ENCODE measurements at regions not wholly inside any gene's neighbourhood (a gene's known extent, or its start where the extent isn't known, plus 50 kb on each side); places are given as distances from the start of the nearest gene placed in this dataset.
"Not testable (repeated sequence)": the region's sequence is repeated elsewhere in the genome, so short reads cannot be mapped to it uniquely, and the experiment has no call there.

- H3K27me3 ChIP-seq; H3K36me3 ChIP-seq; H3K4me1 ChIP-seq; intact Hi-C loops (cut with DNase I; ENCODE audit: low total_unique reads); H3K27ac ChIP-seq; DNase-seq; H3K9me3 ChIP-seq; H3K4me3 ChIP-seq: not testable (repeated sequence)
Observed at GRCh38 chr9:61817127-61817705, 627.4 kb downstream of the SPATA31A7 start.

DNA sequence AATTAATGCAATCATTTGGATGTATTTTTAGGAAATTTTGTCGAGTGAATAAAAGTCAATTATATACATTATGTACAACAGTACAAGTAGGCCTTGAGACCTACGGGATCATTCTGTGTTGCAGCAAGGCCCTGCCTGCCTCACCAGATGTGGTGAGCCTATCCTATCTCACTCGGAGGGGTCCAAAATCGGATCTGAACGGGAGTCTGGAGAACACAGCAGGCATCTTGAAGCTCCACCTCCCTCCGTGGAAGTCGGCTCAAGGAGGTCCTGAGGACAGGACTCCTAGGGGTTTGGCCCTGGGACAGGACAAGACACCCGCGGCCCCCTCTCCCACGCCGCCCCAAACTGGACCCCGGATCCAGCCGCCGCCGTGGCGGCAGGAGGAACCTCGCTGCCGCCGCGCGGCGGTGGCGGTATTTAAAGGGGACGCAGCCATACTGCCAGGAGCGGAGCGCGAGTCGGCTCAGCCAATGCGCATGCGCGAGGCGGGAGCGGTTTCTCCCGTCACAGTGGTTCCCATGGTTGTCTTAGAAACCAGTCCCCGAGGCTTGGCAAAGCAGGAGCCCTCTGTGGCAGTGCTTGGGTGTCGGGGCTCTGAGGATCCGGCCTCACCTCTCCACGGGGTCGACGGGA lies 663.9 kb downstream of the SPATA31A7 start:
- Histone ChIP-seq H3K27ac (peak overlapping the region; percentile 64 to 67), H3K4me3 (peak overlapping the region; percentile 48 to 49)
- H3K9me3 ChIP-seq; intact Hi-C loops (cut with DNase I; ENCODE audit: low total_unique reads); H3K36me3 ChIP-seq; H3K27me3 ChIP-seq; H3K4me1 ChIP-seq: not testable (repeated sequence)
- DNase-seq = peak; percentile 85 to 94

- not testable (repeated sequence) for H3K36me3 ChIP-seq
Observed at GRCh38 chr9:61854260-61854640, 664.4 kb downstream of the SPATA31A7 start.

DNA sequence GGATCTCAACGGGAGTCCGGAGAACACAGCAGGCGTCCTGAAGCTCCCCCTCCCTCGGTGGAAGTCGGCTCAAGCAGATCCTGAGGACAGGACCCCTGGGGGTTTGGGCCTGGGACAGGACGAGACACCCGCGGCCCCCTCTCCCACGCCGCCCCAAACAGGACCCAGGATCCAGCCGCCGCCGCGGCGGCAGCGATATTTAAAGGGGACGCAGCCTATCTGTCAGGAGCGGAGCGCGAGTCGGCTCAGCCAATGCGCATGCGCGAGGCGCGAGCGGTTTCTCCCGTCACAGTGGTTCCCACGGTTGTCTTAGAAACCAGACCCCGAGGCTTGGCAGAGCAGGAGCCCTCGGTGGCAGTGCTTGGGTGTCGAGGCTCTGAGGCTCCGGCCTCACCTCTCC lies 666.4 kb downstream of the SPATA31A7 start:
- H3K27ac ChIP-seq; H3K4me1 ChIP-seq; H3K4me3 ChIP-seq; intact Hi-C loops (cut with DNase I; ENCODE audit: low total_unique reads); H3K9me3 ChIP-seq; DNase-seq; H3K36me3 ChIP-seq; H3K27me3 ChIP-seq: not testable (repeated sequence)

More at GRCh38 chr9:61854260-61854640, 664.4 kb downstream of the SPATA31A7 start:
- Histone ChIP-seq H3K27ac (peak overlapping the region; percentile 64 to 67), H3K4me3 (peak overlapping the region; percentile 48 to 49)
- H3K9me3 ChIP-seq; H3K4me1 ChIP-seq; H3K27me3 ChIP-seq; intact Hi-C loops (cut with DNase I; ENCODE audit: low total_unique reads): not testable (repeated sequence)
- DNase-seq = peak in 1 of 2 donors; percentile 60

- H3K4me1 ChIP-seq; H3K9me3 ChIP-seq; H3K36me3 ChIP-seq; intact Hi-C loops (cut with DNase I; ENCODE audit: low total_unique reads); H3K27me3 ChIP-seq; H3K27ac ChIP-seq: not testable (repeated sequence)
- peak overlapping the region in 1 of 2 donors; percentile 28 for H3K4me3 ChIP-seq
- DNase-seq = peak in 1 of 2 donors; percentile 72
Observed at GRCh38 chr9:61856858-61857453, 667.1 kb downstream of the SPATA31A7 start.

DNA sequence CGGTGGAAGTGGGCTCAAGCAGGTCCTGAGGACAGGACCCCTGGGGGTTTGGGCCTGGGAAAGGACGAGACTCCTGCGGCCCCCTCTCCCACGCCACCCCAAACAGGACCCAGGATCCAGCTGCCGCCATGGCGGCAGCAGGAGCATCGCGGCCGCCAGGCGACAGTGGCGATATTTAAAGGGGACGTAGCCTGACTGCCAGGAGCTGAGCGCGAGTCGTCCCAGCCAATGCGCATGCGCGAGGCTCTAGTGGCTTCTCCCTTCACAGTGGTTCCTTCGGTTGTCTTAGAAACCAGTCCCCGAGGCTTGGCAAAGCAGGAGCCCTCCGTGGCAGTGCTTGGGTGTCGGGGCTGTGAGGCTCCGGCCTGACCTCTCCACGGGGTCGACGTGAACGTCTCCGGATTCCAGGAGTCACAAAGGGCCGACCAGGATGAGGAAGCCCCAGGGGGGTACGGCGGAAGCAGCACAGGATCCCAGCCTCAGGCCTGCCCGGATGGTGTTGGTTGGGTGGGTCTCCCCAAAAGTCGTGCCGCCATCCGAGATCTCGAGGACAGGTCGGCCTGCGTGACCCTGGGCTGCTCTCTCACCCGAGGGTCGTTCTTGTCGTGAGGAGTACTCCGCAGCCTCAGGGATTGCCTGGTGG lies 668.0 kb downstream of the SPATA31A7 start:
- H3K4me3 ChIP-seq; H3K9me3 ChIP-seq; H3K4me1 ChIP-seq; intact Hi-C loops (cut with DNase I; ENCODE audit: low total_unique reads); DNase-seq; H3K27ac ChIP-seq; H3K27me3 ChIP-seq; H3K36me3 ChIP-seq: not testable (repeated sequence)

GRCh38 chr9:61862431-61862971 lies 672.7 kb downstream of the SPATA31A7 start:
- H3K4me3 ChIP-seq = peak overlapping the region in 1 of 2 donors; percentile 26
- H3K36me3 ChIP-seq; H3K4me1 ChIP-seq; H3K9me3 ChIP-seq; intact Hi-C loops (cut with DNase I; ENCODE audit: low total_unique reads); H3K27me3 ChIP-seq; H3K27ac ChIP-seq: not testable (repeated sequence)
- peak; percentile 76 to 92 for DNase-seq

DNA sequence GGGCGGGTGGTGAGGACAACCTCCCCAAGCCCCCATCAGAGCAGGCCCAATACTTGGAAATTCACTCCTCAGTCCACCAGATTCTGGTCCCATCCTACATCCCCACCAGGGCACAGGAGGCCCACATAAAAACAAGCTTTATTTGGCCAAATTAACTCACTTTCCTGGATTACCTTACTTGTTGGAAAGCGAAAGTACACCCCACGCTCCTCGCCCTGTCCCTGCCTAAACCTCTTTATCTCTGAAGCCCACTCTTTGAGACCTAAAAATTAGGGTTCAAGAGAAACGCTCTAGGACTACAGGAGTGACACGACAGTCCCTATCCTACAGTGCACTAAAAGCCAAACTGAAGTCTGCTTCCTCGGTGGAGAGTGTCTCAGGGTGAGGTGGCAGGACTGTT lies 674.6 kb downstream of the SPATA31A7 start:
- H3K9me3 ChIP-seq; H3K4me1 ChIP-seq; H3K4me3 ChIP-seq; DNase-seq; H3K27me3 ChIP-seq; intact Hi-C loops (cut with DNase I; ENCODE audit: low total_unique reads); H3K36me3 ChIP-seq; H3K27ac ChIP-seq: not testable (repeated sequence)

- H3K27me3 ChIP-seq; H3K27ac ChIP-seq; H3K4me3 ChIP-seq; H3K4me1 ChIP-seq; H3K36me3 ChIP-seq; DNase-seq; intact Hi-C loops (cut with DNase I; ENCODE audit: low total_unique reads); H3K9me3 ChIP-seq: not testable (repeated sequence)
Observed at GRCh38 chr9:61868965-61869364, 679.1 kb downstream of the SPATA31A7 start.

GRCh38 chr9:61872329-61872728 lies 682.5 kb downstream of the SPATA31A7 start:
- H3K27me3 ChIP-seq; H3K4me3 ChIP-seq; H3K27ac ChIP-seq; H3K36me3 ChIP-seq; H3K9me3 ChIP-seq; intact Hi-C loops (cut with DNase I; ENCODE audit: low total_unique reads); H3K4me1 ChIP-seq; DNase-seq: not testable (repeated sequence)

All from tibial artery (tissue), 4 donors.